GM18508 (cell line): ENCODE measurements at regions not wholly inside any gene's neighbourhood (a gene's known extent, or its start where the extent isn't known, plus 50 kb on each side); places are given as distances from the start of the nearest gene placed in this dataset.
"Not testable (repeated sequence)": the region's sequence is repeated elsewhere in the genome, so short reads cannot be mapped to it uniquely, and the experiment has no call there.

ENCODE experiments used
- ATAC-seq: cut with Tn5 transposase; IDR thresholded peaks from one replicate; pipeline ENCODE4 v1.9.1; 2021; ENCODE audit warnings: moderate number of reproducible peaks; ENCODE audit not compliant: insufficient read depth, unreplicated experiment

- no peak for ATAC-seq
These were observed 339.1 kb downstream of the SATB1 start for GRCh38 chr3:18086078-18086477.

GRCh38 chr3:18085429-18085828, 339.7 kb downstream of the SATB1 start:
- no peak for ATAC-seq

GRCh38 chr3:18083273-18083590, 340.8 kb upstream of the TBC1D5 start:
- not testable (repeated sequence) for ATAC-seq

GRCh38 chr3:18082551-18083272, 340.3 kb upstream of the TBC1D5 start:
- no peak for ATAC-seq

- no peak for ATAC-seq
These were observed 337.8 kb upstream of the TBC1D5 start for GRCh38 chr3:18080198-18080689.

- no peak for ATAC-seq
These were observed 337.3 kb upstream of the TBC1D5 start for GRCh38 chr3:18079739-18080138.

- ATAC-seq, result no peak
These were observed 336.6 kb upstream of the TBC1D5 start for GRCh38 chr3:18079062-18079461.

GRCh38 chr3:18077128-18077840, 334.9 kb upstream of the TBC1D5 start:
- no peak for ATAC-seq

- ATAC-seq, result no peak
These were observed 333.9 kb upstream of the TBC1D5 start for GRCh38 chr3:18076301-18076700.

GRCh38 chr3:18075799-18076198, 333.4 kb upstream of the TBC1D5 start:
- ATAC-seq, result no peak

- ATAC-seq, result no peak
These were observed 329.4 kb upstream of the TBC1D5 start for GRCh38 chr3:18071833-18072232.

GRCh38 chr3:18070944-18071343, 328.5 kb upstream of the TBC1D5 start:
- no peak for ATAC-seq

- ATAC-seq, result no peak
These were observed 327.8 kb upstream of the TBC1D5 start for GRCh38 chr3:18070231-18070630.

GRCh38 chr3:18069568-18069967, 327.1 kb upstream of the TBC1D5 start:
- ATAC-seq, result no peak

- no peak for ATAC-seq
These were observed 324.6 kb upstream of the TBC1D5 start for GRCh38 chr3:18066899-18067582.

- no peak for ATAC-seq
These were observed 322.2 kb upstream of the TBC1D5 start for GRCh38 chr3:18064586-18064985.

- ATAC-seq, result no peak
These were observed 320.2 kb upstream of the TBC1D5 start for GRCh38 chr3:18062657-18063025.

GRCh38 chr3:18061737-18062656, 319.6 kb upstream of the TBC1D5 start:
- ATAC-seq, result no peak

- no peak for ATAC-seq
These were observed 316.2 kb upstream of the TBC1D5 start for GRCh38 chr3:18058666-18059065.

- no peak for ATAC-seq
These were observed 315.1 kb upstream of the TBC1D5 start for GRCh38 chr3:18057471-18058091.
